SK-N-SH (cell line): ENCODE measurements at regions not wholly inside any gene's neighbourhood (a gene's known extent, or its start where the extent isn't known, plus 50 kb on each side); places are given as distances from the start of the nearest gene placed in this dataset.

Experiments
- CTCF ChIA-PET: fragments of 300-600, 350-600 bp; formaldehyde crosslinking; extraction: SDS; loops from one replicate; lab custom pipeline; 2021; lab: Yijun Ruan, JAX
- POLR2A ChIA-PET: fragments of 350-600 bp; sonication (Branson Sonifier 250); formaldehyde crosslinking; extraction: SDS; loops from one replicate; lab custom pipeline; 2020; ENCODE audit warnings: antibody characterized with exemption, inconsistent platforms; lab: Yijun Ruan, JAX
- DNase-seq: peaks from one replicate; pipeline ENCODE4 v3.0.0; 2012
- H2AFZ ChIP-seq: fragments of 200-600 bp; sonication (generic); 2 replicates; pipeline ENCODE4 v1.8.1; 2016; ENCODE audit warnings: antibody characterized with exemption, mild to moderate bottlenecking, low read depth
- H3F3A ChIP-seq: fragments of 200-600 bp; sonication (generic); replicated peaks from 2 replicates; pipeline ENCODE3; 2016; ENCODE audit warnings: antibody characterized with exemption, mild to moderate bottlenecking; ENCODE audit not compliant: insufficient read depth
- H3K27ac ChIP-seq, 2 experiments: fragments of 200-500 bp in 1 of 2; fragments of 200-600 bp in 1 of 2; sonication (Bioruptor generic) in 1 of 2; sonication (generic), shearing (Covaris generic) in 1 of 2; 2 replicates each; pipeline versions ENCODE4 v1.5.1 to v1.6.1; 2014 to 2016; ENCODE audit warnings: low read depth in 2 of 2, inconsistent platforms in 1 of 2, low read length in 1 of 2, mild to moderate bottlenecking in 1 of 2, mixed read lengths in 1 of 2
- H3K27me3 ChIP-seq: fragments of 200-600 bp; sonication (generic), shearing (Covaris generic); 2 replicates; pipeline ENCODE4 v1.6.1; 2016; ENCODE audit warnings: mixed run types; ENCODE audit not compliant: insufficient read depth
- H3K36me3 ChIP-seq, 2 experiments: fragments of 200-500 bp in 1 of 2; fragments of 200-600 bp in 1 of 2; sonication (Bioruptor generic) in 1 of 2; sonication (generic) in 1 of 2; replicated peaks in 1 of 2; 2 replicates each; pipeline versions ENCODE3 to v1.5.1; 2014 to 2016; ENCODE audit warnings: low read length in 1 of 2, mild to moderate bottlenecking in 1 of 2; ENCODE audit not compliant: insufficient read depth in 2 of 2, control insufficient read depth in 1 of 2
- H3K4me1 ChIP-seq, 2 experiments: fragments of 200-500 bp in 1 of 2; fragments of 200-600 bp in 1 of 2; sonication (Bioruptor generic) in 1 of 2; sonication (generic), shearing (Covaris generic) in 1 of 2; 2 replicates each; pipeline versions ENCODE4 v1.5.1 to v1.6.1; 2014 to 2016; ENCODE audit warnings: low read depth in 1 of 2, low read length in 1 of 2, mixed run types in 1 of 2; ENCODE audit not compliant: insufficient read depth in 2 of 2, control insufficient read depth in 1 of 2
- H3K4me2 ChIP-seq: fragments of 200-600 bp; sonication (generic), shearing (Covaris generic); 2 replicates; pipeline ENCODE4 v1.6.1; 2017; ENCODE audit warnings: mixed run types
- H3K4me3 ChIP-seq, 2 experiments: fragments of 200-500 bp in 1 of 2; fragments of 200-600 bp in 1 of 2; sonication (Bioruptor generic) in 1 of 2; sonication (generic), shearing (Covaris generic) in 1 of 2; 2 replicates each; pipeline versions ENCODE4 v1.5.1 to v1.8.1; 2014 to 2016; ENCODE audit warnings: low read depth in 2 of 2, inconsistent platforms in 1 of 2, low read length in 1 of 2, mild to moderate bottlenecking in 1 of 2, mixed read lengths in 1 of 2, moderate library complexity in 1 of 2
- H3K79me2 ChIP-seq: fragments of 200-600 bp; sonication (generic); 2 replicates; pipeline ENCODE4 v1.8.1; 2017; ENCODE audit warnings: mild to moderate bottlenecking; ENCODE audit not compliant: insufficient read depth
- H3K9ac ChIP-seq: fragments of 200-600 bp; sonication (generic); 2 replicates; pipeline ENCODE4 v1.6.1; 2017; ENCODE audit warnings: mixed run types
- H3K9me2 ChIP-seq: fragments of 200-600 bp; sonication (generic); 2 replicates; pipeline ENCODE4 v1.6.1; 2017; ENCODE audit warnings: mixed run types
- H3K9me3 ChIP-seq: fragments of 200-600 bp; sonication (generic); 2 replicates; pipeline ENCODE4 v1.6.1; 2017; ENCODE audit warnings: mixed run types, mild to moderate bottlenecking, moderate library complexity
- H4K20me1 ChIP-seq: fragments of 200-600 bp; sonication (generic); 2 replicates; pipeline ENCODE4 v1.6.1; 2017; ENCODE audit warnings: mild to moderate bottlenecking, mixed run types; ENCODE audit not compliant: insufficient read depth
- CHD2 ChIP-seq: fragments of 150-350 bp; IDR thresholded peaks from 2 replicates; pipeline ENCODE4 v1.6.1; 2018; ENCODE audit warnings: low read length; ENCODE audit not compliant: partially characterized antibody
- ELF1 ChIP-seq: IDR thresholded peaks from 2 replicates; pipeline ENCODE4 v1.4.0; 2012
- EP300 ChIP-seq, 2 experiments: IDR thresholded peaks; 2 replicates each; pipeline versions ENCODE4 v1.4.0 to v1.6.1; 2012; ENCODE audit warnings: borderline replicate concordance in 1 of 2, low read depth in 1 of 2, low read length in 1 of 2
- EZH2phosphoT487 ChIP-seq: fragments of 200-600 bp; sonication (generic); IDR thresholded peaks from 2 replicates; pipeline ENCODE4 v1.6.1; 2017; ENCODE audit warnings: low read depth, mixed run types, mild to moderate bottlenecking, antibody characterized with exemption, moderate library complexity, borderline replicate concordance
- FOXJ3 ChIP-seq: sonication (generic); formaldehyde crosslinking; IDR thresholded peaks from 2 replicates; pipeline ENCODE4 v1.5.1; 2020; ENCODE audit warnings: mild to moderate bottlenecking, missing genetic modification reagents
- IRF3 ChIP-seq: fragments of 150-350 bp; IDR thresholded peaks from 2 replicates; pipeline ENCODE4 v1.6.1; 2016; ENCODE audit warnings: mild to moderate bottlenecking, low read depth, low read length
- MXI1 ChIP-seq: IDR thresholded peaks from 2 replicates; pipeline ENCODE4 v1.6.1; 2012; ENCODE audit warnings: mild to moderate bottlenecking, low read depth, low read length, improper control_type of control experiment
- PBX3 ChIP-seq: IDR thresholded peaks from 2 replicates; pipeline ENCODE4; 2012
- RCOR1 ChIP-seq: fragments of 150-350 bp; IDR thresholded peaks from 2 replicates; pipeline ENCODE4 v1.6.1; 2017; ENCODE audit warnings: antibody characterized with exemption, low read length
- REST ChIP-seq: IDR thresholded peaks from 2 replicates; pipeline ENCODE4 v1.6.1; 2012; ENCODE audit warnings: mild to moderate bottlenecking, low read depth, low read length, moderate library complexity
- SIN3A ChIP-seq: IDR thresholded peaks from 2 replicates; pipeline ENCODE4 v1.6.1; 2012; ENCODE audit warnings: low read depth, mild to moderate bottlenecking, low read length, moderate library complexity, borderline replicate concordance
- TAF1 ChIP-seq: IDR thresholded peaks from 2 replicates; pipeline ENCODE4 v1.6.1; 2012; ENCODE audit warnings: low read depth, mild to moderate bottlenecking, low read length, moderate library complexity, borderline replicate concordance
- TCF12 ChIP-seq: IDR thresholded peaks from 2 replicates; pipeline ENCODE4 v1.4.0; 2012
- USF1 ChIP-seq: IDR thresholded peaks from 2 replicates; pipeline ENCODE4 v1.4.0; 2012; ENCODE audit warnings: low read depth, borderline replicate concordance
- USF2 ChIP-seq: fragments of 150-350 bp; IDR thresholded peaks from 2 replicates; pipeline ENCODE4 v1.6.1; 2017; ENCODE audit warnings: antibody characterized with exemption, low read length, low read depth, borderline replicate concordance
- YY1 ChIP-seq: IDR thresholded peaks from 2 replicates; pipeline ENCODE4 v1.4.0; 2012; ENCODE audit warnings: low read depth, mild to moderate bottlenecking
- ZBTB33 ChIP-seq: IDR thresholded peaks from 2 replicates; pipeline ENCODE4 v1.4.0; 2012; ENCODE audit warnings: low read depth, borderline replicate concordance
- WGBS: methylation state at CpG from one replicate; pipeline ENCODE4 v1.1.6; 2017; ENCODE audit warnings: low lambda C conversion rate; 5-methylcytosine and 5-hydroxymethylcytosine counted together

GRCh38 chr2:182628916-182629315, 87.1 kb upstream of the DNAJC10 start:
- CTCF ChIA-PET: no interaction called here
- H3K4me3 ChIP-seq: no peak overlapping the region
- WGBS: 82% methylated on average over 3 of the region's 3 CpGs
- no peaks in the 10 kb centered on the region for H3K79me2 ChIP-seq
- H3K9me2 ChIP-seq: no peaks in the 10 kb centered on the region
- H3K9me3 ChIP-seq: no peaks in the 10 kb centered on the region
- no peaks in the 10 kb centered on the region for H3K27me3 ChIP-seq
- H3K27ac ChIP-seq: no peak overlapping the region
- no peaks in the 10 kb centered on the region for H4K20me1 ChIP-seq
- no peaks in the 10 kb centered on the region for H3K36me3 ChIP-seq
- no peak overlapping the region for H3K9ac ChIP-seq
- TF ChIP-seq RCOR1: no peak
- TF ChIP-seq ELF1: no peak
- TF ChIP-seq FOXJ3 (CRISPR knock-in tag): no peak
- no peak for TF ChIP-seq USF2
- no peak for TF ChIP-seq CHD2
- TF ChIP-seq EP300 (IDR thresholded peaks at IDR 0.05; ENCODE audit: borderline replicate concordance in 1 of 2, low read depth in 1 of 2, low read length in 1 of 2): no peak
- no peak for TF ChIP-seq MXI1
- no peak for TF ChIP-seq EZH2phosphoT487
- no peak for TF ChIP-seq REST
- TF ChIP-seq SIN3A: no peak
- no peak for TF ChIP-seq TCF12
- no peak for TF ChIP-seq PBX3
- TF ChIP-seq YY1: no peak
- no peak for TF ChIP-seq ZBTB33
- TF ChIP-seq IRF3: no peak
- TF ChIP-seq USF1: no peak
- TF ChIP-seq TAF1: no peak
- TF ChIP-seq, all 33 proteins: peak for 0
- H3K4me2 ChIP-seq: no peak overlapping the region
- no peaks in the 10 kb centered on the region for H3F3A ChIP-seq
- no peak for DNase-seq
- no peaks in the 10 kb centered on the region; a peak in 1 of 4 replicates for H3K4me1 ChIP-seq
- H2AFZ ChIP-seq: no peak overlapping the region
- POLR2A ChIA-PET: no interaction called here
